K562 (cell line): ENCODE measurements at regions not wholly inside any gene's neighbourhood (a gene's known extent, or its start where the extent isn't known, plus 50 kb on each side); places are given as distances from the start of the nearest gene placed in this dataset.
A peak's percentile ranks its signal among the peaks of the same experiment; 100 is the strongest.

Source experiments
- ATAC-seq: fragments of 200-7000 bp; cut with Tn5 transposase; 3 replicates; pipeline ENCODE4 v1.9.1; 2020; ENCODE audit warnings: moderate library complexity
- BruUV-seq: library from RNA; stranded (reverse); fragments of 400-500 nt; replicated peaks from 2 replicates; lab custom pipeline; 2021; lab: Mats Ljungman, UMichigan
- CTCF ChIA-PET: fragments of 300-600 bp; formaldehyde crosslinking; extraction: SDS; loops from one replicate; lab custom pipeline; 2021; ENCODE audit warnings: low intra/inter-chr PET ratio; lab: Yijun Ruan, JAX
- POLR2A ChIA-PET: fragments of 300-600, 350-650 bp; sonication (Branson Sonifier 250); formaldehyde crosslinking; extraction: SDS; loops from one replicate; lab custom pipeline; 2021; ENCODE audit warnings: antibody characterized with exemption, inconsistent platforms; lab: Yijun Ruan, JAX
- DNase-seq, 4 experiments: peaks; one replicate each; pipeline versions ENCODE4 v3.0.0 to v3.0.0-alpha.2; 2011 to 2018; ENCODE audit warnings: low spot score in 3 of 4, mixed read lengths in 3 of 4; ENCODE audit errors: extremely low read depth in 1 of 4
- FAIRE-seq: peaks from 2 replicates; lab custom pipeline; 2011; peaks lifted over from hg19 to GRCh38; lab: Jason Lieb, UNC
- H2AFZ ChIP-seq: 2 replicates; pipeline ENCODE4 v1.6.0; 2011; ENCODE audit warnings: low read depth, low read length, control low read depth, inconsistent platforms
- H3K27ac ChIP-seq: fragments of 200-600 bp; 3 replicates; pipeline ENCODE4 v1.8.0; 2011; ENCODE audit warnings: low read depth, mild to moderate bottlenecking, control low read depth, inconsistent platforms, low read length, moderate library complexity, mixed read lengths; ENCODE audit errors: extremely low read depth
- H3K27me3 ChIP-seq, 2 experiments: fragments of 300-600 bp in 1 of 2; 2 replicates in 1 of 2; 3 replicates in 1 of 2; pipeline versions ENCODE4 v1.6.0 to v1.8.0; 2011; ENCODE audit warnings: inconsistent platforms in 2 of 2, low read length in 2 of 2, mild to moderate bottlenecking in 1 of 2, mixed read lengths in 1 of 2, moderate library complexity in 1 of 2; ENCODE audit not compliant: control insufficient read depth in 2 of 2, insufficient read depth in 2 of 2
- H3K36me3 ChIP-seq: fragments of 300-600 bp; 3 replicates; pipeline ENCODE4 v1.8.0; 2011; ENCODE audit warnings: mild to moderate bottlenecking, low read length, inconsistent platforms; ENCODE audit not compliant: control insufficient read depth, insufficient read depth
- H3K4me1 ChIP-seq, 2 experiments: fragments of 200-600 bp in 1 of 2; replicated peaks in 1 of 2; 2 replicates in 1 of 2; 3 replicates in 1 of 2; pipeline versions ENCODE4 v1.5.1 to v1.8.0; 2011; ENCODE audit warnings: inconsistent platforms in 2 of 2, low read length in 2 of 2, mild to moderate bottlenecking in 1 of 2, mixed read lengths in 1 of 2, moderate library complexity in 1 of 2; ENCODE audit not compliant: control insufficient read depth in 2 of 2, insufficient read depth in 2 of 2
- H3K4me2 ChIP-seq: 2 replicates; pipeline ENCODE4 v1.6.1; 2011; ENCODE audit warnings: low read length, control low read depth, inconsistent platforms, mixed read lengths; ENCODE audit not compliant: insufficient read depth
- H3K4me3 ChIP-seq: fragments of 200-600 bp; sonication (generic), shearing (Covaris generic); 2 replicates; pipeline ENCODE4 v1.5.1; 2016; ENCODE audit warnings: control low read depth, inconsistent platforms
- H3K79me2 ChIP-seq: fragments of 200-600 bp; 3 replicates; pipeline ENCODE4 v1.8.0; 2011; ENCODE audit warnings: low read length, inconsistent platforms; ENCODE audit not compliant: control insufficient read depth, insufficient read depth
- H3K9ac ChIP-seq, 2 experiments: 2 replicates each; pipeline versions ENCODE4 v1.6.0 to v1.6.1; 2011; ENCODE audit warnings: low read depth in 2 of 2, low read length in 2 of 2, control low read depth in 1 of 2, inconsistent platforms in 1 of 2, mild to moderate bottlenecking in 1 of 2, mixed read lengths in 1 of 2; ENCODE audit not compliant: insufficient read depth in 1 of 2
- H3K9me1 ChIP-seq: one replicate; pipeline ENCODE4 v1.6.0; 2011; ENCODE audit warnings: inconsistent platforms, mild to moderate bottlenecking, low read length, moderate library complexity; ENCODE audit not compliant: control insufficient read depth, insufficient read depth
- H3K9me3 ChIP-seq: replicated peaks from 2 replicates; pipeline ENCODE4 v1.5.1; 2011; ENCODE audit warnings: low read depth, low read length, inconsistent platforms; ENCODE audit not compliant: control insufficient read depth, insufficient read depth
- H4K20me1 ChIP-seq: replicated peaks from 2 replicates; pipeline ENCODE4 v1.6.1; 2011; ENCODE audit warnings: low read length, inconsistent platforms, mixed read lengths; ENCODE audit not compliant: control insufficient read depth, insufficient read depth
- BCLAF1 ChIP-seq, 2 experiments: fragments of 450-650 bp in 1 of 2; IDR thresholded peaks; 2 replicates each; pipeline ENCODE4 v1.6.1; 2011 to 2017; ENCODE audit warnings: low read depth in 2 of 2, antibody characterized with exemption in 1 of 2, borderline replicate concordance in 1 of 2, low read length in 1 of 2, mild to moderate bottlenecking in 1 of 2, mixed read lengths in 1 of 2; ENCODE audit not compliant: control insufficient read depth in 1 of 2
- CXXC5 ChIP-seq: fragments of 250-450 bp; sonication (Bioruptor Pico); IDR thresholded peaks from 2 replicates; pipeline ENCODE4 v1.8.0; 2022; ENCODE audit warnings: inconsistent platforms, mild to moderate bottlenecking, moderate library complexity
- HDAC8 ChIP-seq: fragments of 450-650 bp; IDR thresholded peaks from 2 replicates; pipeline ENCODE4 v1.6.1; 2016; ENCODE audit warnings: mild to moderate bottlenecking, missing genetic modification characterization, moderate library complexity, missing compliant biosample characterization
- L3MBTL2 ChIP-seq: fragments of 450-650 bp; IDR thresholded peaks from 2 replicates; pipeline ENCODE4 v1.6.1; 2016; ENCODE audit warnings: mild to moderate bottlenecking, moderate library complexity
- RCOR1 ChIP-seq, 2 experiments: IDR thresholded peaks; 2 replicates each; pipeline ENCODE4 v1.6.1; 2012; ENCODE audit warnings: low read depth in 2 of 2, low read length in 2 of 2, borderline replicate concordance in 1 of 2, improper control_type of control experiment in 1 of 2
- SMAD4 ChIP-seq: fragments of 250-450 bp; sonication (Bioruptor Pico); conservative IDR thresholded peaks from 2 replicates; pipeline ENCODE4 v1.8.0; 2021; ENCODE audit warnings: inconsistent platforms, mild to moderate bottlenecking, moderate library complexity
- ZNF511 ChIP-seq: sonication (generic); formaldehyde crosslinking; IDR thresholded peaks from 2 replicates; pipeline ENCODE4 v1.8.0; 2022; ENCODE audit warnings: mild to moderate bottlenecking, missing genetic modification reagents
- WGBS: fragments of 100-300 bp; shearing (Covaris generic); methylation state at CpG from one replicate; pipeline ENCODE4 v1.1.6; 2016; ENCODE audit warnings: low coverage, mixed read lengths; ENCODE audit not compliant: insufficient coverage; ENCODE audit errors: missing lambda C conversion rate; 5-methylcytosine and 5-hydroxymethylcytosine counted together
- in situ Hi-C: fragments of 300-500 bp; cut with MboI; formaldehyde crosslinking; loops from 4 replicates; pipeline ENCODE4 v1.15.0; 2018; ENCODE audit warnings: inconsistent platforms, mixed read lengths
- intact Hi-C: fragments of 100-400 bp; cut with micrococcal nuclease; formaldehyde crosslinking; loops from 2 replicates; pipeline ENCODE4 v1.14.2; 2022
- TF ChIP-seq, protein P1 (sequence below): fragments of 450-650 bp; IDR thresholded peaks from 2 replicates; pipeline ENCODE4 v1.6.1; 2017; ENCODE audit warnings: antibody characterized with exemption, mild to moderate bottlenecking

DNA sequence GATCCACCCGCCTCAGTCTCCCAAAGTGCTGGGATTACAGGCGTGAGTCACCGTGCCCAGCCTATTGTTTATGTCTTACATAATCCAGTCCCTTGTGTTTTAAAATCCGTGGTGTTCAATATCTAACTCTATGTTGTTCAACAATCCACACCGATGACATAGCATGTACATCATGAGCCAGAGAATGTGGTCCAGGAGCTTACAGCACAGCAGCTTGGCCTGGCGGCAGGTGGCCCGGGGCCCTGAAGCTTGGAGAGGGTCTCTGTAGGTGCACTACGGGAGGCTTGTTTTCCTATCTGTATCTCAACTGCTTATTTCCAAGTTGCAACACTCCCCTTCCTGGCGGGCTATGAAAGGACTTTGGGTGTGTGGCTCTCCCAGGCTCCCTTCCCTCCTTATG lies 138.4 kb downstream of the ADSS2 start (continued):
- TF ChIP-seq ZNF511 (CRISPR knock-in tag) (no peak), BCLAF1 (IDR thresholded peaks at IDR 0.05; ENCODE audit: borderline replicate concordance in 1 of 2, control insufficient read depth in 1 of 2, low read depth in 2 of 2, low read length in 1 of 2) (no peak)
- TF ChIP-seq, all 486 proteins: peak for 0

DNA sequence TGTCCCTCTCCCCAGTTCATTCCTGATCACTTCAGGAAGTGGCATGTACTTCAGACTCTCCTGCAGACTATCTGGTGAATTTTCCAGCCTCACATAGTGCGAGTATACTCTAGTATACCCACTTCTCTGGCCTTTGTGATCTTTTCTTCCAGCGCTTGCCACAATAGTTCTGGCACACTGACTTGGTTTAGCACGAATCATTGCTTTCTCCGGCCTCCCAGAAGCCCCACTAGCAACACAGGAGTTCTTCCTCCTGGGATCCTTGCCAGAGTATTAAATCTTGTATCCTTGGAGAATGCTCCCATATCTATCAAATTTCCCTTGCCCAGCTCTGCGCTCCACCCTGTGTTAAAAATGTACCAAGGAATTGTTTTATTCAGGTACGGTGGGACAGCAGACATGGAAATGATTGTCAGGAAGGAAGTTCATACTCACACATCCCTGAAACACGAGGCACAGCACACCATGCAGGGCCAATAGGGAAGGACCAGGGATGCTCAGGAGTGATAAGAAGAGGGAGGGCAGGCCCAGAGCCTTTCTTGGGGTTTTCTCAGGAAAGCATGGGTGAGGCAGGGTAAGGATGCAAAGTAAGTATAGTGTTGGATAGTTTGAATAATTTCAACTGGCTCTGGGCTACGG lies 136.7 kb downstream of the ADSS2 start:
- intact Hi-C loops = loop anchor here (5.0 kb wide), 1 partner anchor 77 kb away; no protein-coding TSS in a partner anchor
- Histone ChIP-seq H4K20me1 (no peaks in the 10 kb centered on the region), H3K9ac (no peak overlapping the region), H3K27me3 (no peaks in the 10 kb centered on the region), H3K27ac (no peak overlapping the region), H3K4me1 (peaks cover 6 to 16% of the 10 kb centered on the region in 2 experiments), H3K79me2 (no peaks in the 10 kb centered on the region), H3K4me2 (no peak overlapping the region), H3K9me1 (no peaks in the 10 kb centered on the region), H3K9me3 (no peaks in the 10 kb centered on the region), H3K4me3 (no peak overlapping the region), H2AFZ (peak overlapping the region; percentile 29; the same call in 1 of the 2 replicates), H3K36me3 (no peaks in the 10 kb centered on the region)
- peak; percentile 35 for FAIRE-seq
- POLR2A ChIA-PET = interaction anchor here (0.7 kb wide), 1 partner anchor 52 kb away, joined by 3 read pairs; no protein-coding TSS in a partner anchor
- CTCF ChIA-PET = no interaction called here
- BruUV-seq = no TSS peak
- in situ Hi-C loops = no loop called here
- WGBS = 56% methylated on average over 8 of the region's 8 CpGs
- peak; percentile 66 for ATAC-seq
- peak in 1 of 4 experiments; percentile 60 for DNase-seq
- no peak for TF ChIP-seq HDAC8 (tag)
- TF ChIP-seq, protein P1, sequence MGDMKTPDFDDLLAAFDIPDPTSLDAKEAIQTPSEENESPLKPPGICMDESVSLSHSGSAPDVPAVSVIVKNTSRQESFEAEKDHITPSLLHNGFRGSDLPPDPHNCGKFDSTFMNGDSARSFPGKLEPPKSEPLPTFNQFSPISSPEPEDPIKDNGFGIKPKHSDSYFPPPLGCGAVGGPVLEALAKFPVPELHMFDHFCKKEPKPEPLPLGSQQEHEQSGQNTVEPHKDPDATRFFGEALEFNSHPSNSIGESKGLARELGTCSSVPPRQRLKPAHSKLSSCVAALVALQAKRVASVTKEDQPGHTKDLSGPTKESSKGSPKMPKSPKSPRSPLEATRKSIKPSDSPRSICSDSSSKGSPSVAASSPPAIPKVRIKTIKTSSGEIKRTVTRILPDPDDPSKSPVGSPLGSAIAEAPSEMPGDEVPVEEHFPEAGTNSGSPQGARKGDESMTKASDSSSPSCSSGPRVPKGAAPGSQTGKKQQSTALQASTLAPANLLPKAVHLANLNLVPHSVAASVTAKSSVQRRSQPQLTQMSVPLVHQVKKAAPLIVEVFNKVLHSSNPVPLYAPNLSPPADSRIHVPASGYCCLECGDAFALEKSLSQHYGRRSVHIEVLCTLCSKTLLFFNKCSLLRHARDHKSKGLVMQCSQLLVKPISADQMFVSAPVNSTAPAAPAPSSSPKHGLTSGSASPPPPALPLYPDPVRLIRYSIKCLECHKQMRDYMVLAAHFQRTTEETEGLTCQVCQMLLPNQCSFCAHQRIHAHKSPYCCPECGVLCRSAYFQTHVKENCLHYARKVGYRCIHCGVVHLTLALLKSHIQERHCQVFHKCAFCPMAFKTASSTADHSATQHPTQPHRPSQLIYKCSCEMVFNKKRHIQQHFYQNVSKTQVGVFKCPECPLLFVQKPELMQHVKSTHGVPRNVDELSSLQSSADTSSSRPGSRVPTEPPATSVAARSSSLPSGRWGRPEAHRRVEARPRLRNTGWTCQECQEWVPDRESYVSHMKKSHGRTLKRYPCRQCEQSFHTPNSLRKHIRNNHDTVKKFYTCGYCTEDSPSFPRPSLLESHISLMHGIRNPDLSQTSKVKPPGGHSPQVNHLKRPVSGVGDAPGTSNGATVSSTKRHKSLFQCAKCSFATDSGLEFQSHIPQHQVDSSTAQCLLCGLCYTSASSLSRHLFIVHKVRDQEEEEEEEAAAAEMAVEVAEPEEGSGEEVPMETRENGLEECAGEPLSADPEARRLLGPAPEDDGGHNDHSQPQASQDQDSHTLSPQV = peak; percentile 61
- TF ChIP-seq SMAD4 (CRISPR knock-in tag) = peak; percentile 23; the same call in 1 of the 2 replicates
- TF ChIP-seq RCOR1 (IDR thresholded peaks at IDR 0.05; ENCODE audit: borderline replicate concordance in 1 of 2, low read depth in 2 of 2, low read length in 2 of 2) = peak in 1 of 2 experiments; percentile 67; a peak in 1 of 4 replicates
- peak; percentile 27; the same call in 1 of the 2 replicates for TF ChIP-seq CXXC5
- TF ChIP-seq L3MBTL2 = peak; percentile 90
